HG02943 (cell line): ENCODE measurements at regions not wholly inside any gene's neighbourhood (a gene's known extent, or its start where the extent isn't known, plus 50 kb on each side); places are given as distances from the start of the nearest gene placed in this dataset.
"Not testable (repeated sequence)": the region's sequence is repeated elsewhere in the genome, so short reads cannot be mapped to it uniquely, and the experiment has no call there.

ENCODE experiments used
- ATAC-seq: cut with Tn5 transposase; IDR thresholded peaks from one replicate; pipeline ENCODE4 v1.9.1; 2021; ENCODE audit warnings: mild to moderate bottlenecking, low read depth, moderate library complexity; ENCODE audit not compliant: unreplicated experiment

- no peak for ATAC-seq
These were observed 1369.3 kb downstream of the AACS start for GRCh38 chr12:126434412-126434985.

DNA sequence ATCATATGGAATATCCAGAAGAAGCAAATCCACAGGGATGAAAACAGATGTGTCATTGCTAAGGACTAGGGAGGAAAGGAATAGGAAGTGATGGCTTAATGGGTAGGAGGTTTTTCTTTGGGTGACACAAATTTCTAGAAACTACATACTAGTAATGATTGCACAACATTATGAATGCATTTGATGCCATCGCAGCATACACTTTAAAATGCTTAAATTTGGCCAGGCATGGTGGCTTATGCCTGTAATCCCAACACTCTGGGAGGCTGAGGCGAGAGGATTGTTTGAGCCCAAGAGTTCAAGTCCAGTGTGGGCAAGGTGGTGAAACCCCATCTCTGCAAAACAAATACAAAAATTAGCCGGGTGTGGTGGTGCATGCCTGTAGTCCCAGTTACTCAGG is 1370.8 kb downstream of the AACS start:
- ATAC-seq: no peak

- no peak for ATAC-seq
These were observed 1372.7 kb downstream of the AACS start for GRCh38 chr12:126437934-126438333.

DNA sequence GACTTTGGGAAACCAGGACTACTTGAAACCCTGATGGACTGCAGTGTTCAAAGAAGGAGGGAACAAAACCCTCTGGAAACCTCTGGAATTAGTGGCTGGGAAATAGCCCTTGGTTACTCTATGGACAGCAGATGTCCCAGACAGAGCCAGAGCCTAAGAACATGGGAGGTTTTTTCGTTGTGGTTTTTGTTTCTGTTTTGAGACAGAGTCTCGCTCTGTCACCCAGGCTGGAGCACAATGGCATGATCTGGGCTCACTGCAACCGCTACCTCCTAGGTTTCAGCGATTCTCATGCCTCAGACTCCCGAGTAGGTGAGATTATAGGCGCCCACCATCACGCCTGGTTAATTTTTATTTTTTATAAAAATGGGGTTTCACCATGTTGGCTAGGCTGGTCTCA is 1378.7 kb downstream of the AACS start:
- ATAC-seq: no peak

DNA sequence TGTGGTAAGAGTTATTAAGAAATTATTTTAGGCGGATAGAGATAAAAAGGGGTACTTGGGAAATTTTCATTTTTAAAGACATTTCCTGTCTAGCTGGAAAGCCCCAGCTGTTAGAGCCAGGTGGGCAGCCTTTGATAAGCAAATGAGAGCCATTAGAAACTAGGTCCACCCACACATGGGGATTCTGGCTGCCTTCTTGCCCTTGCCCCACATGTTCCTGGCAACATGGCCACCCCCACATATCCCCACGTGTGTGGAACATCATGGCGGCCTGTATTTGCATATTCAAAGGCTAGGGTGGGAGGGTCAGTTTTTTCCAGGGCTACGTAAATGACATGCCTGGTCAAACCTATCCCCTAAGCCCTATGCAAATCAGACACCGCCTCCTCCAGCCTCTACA is 1382.1 kb downstream of the AACS start:
- no peak for ATAC-seq

GRCh38 chr12:126451809-126452208 is 1386.6 kb downstream of the AACS start:
- no peak for ATAC-seq

DNA sequence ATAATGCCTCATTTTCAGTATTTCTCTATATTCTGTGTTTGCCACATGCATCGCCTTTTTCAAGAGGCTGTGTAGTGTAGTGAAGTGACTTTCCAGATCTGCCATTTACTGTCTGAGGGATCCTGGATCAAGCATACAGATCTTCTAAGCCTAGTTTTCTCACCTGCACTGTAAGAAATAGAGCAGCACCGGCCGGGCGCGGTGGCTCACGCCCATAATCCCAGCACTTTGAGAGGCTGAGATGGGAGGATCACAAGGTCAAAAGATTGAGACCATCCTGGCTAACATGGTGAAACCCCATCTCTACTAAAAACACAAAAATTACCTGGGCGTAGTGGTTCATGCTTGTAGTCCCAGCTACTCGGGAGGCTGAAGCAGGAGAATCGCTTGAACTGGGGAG is 1387.5 kb downstream of the AACS start:
- ATAC-seq: not testable (repeated sequence)

DNA sequence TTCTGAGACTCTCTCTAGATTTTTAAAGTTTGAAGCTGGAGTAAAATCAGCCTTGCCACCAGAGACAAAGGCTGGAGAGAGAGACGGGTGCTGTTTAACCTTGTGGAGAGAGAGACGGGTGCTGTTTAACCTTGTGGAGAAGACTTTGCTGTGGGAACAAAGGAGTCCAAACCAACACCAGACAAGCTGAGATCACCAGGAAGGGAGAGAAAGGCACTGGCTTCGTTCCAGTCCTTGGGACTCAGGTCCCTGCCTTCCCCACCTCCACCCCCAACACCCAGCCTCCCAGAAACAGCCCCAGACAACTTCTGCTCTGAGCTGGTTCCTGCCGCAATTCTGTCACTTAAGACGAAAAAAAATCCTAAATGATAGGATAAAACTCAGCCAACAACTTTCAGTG is 1389.3 kb downstream of the AACS start:
- no peak for ATAC-seq

DNA sequence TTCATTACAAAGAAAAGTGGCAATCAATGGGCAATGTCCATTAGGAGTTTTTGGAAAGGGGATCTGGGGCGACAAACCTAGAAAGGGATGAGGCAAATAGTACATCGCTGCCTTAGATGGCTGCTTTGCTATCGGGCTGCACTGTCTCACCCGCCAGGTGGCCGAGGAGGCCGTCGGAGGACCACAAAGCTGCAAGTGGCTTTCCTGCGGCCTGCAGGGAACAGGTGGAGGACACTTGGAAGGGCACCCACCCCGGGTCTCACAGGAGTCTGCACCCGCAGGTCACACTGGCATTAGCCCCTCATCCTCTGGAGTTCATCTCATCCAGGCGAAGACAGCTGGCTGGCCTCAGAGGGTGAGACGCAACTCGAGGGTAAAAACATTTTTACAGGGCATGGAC is 1392.5 kb downstream of the AACS start:
- no peak for ATAC-seq

DNA sequence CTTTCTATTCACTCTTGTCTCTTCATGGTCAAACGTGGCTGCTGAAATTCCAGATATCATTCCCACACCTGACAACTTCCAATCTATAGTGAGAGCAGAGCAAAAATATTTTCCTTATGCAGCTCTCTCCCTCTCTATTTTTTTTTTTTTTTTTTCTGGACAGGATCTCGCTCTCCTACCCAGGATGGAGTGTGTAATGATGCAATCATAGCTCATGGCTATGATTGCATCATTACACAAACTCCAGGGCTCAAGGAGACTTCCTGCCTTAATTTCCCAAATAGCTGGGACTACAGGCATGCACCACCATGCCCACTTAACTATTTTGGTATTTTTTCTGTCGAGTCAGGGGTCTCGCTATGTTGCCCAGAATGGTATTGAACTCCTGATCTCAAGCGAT is 1398.9 kb downstream of the AACS start:
- no peak for ATAC-seq

DNA sequence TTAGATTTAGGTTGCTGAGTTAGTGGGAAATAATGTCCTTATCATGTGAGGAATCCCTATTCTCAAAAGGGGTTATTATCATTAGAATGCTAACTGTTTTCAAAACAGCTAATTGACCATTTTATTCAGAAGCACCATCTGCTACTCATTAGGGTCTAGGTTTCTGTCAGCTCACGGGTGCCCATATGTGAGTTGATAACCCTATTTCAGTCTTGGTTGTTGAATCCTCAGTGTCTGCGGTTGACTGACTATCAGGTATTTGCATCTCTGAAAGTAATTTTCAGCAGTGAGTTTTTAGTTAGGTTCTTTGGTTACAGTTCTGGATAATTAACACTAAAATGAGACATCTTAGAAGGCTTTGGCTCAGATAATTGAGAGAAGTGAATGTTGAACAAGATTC is 1404.0 kb downstream of the AACS start:
- ATAC-seq: no peak

GRCh38 chr12:126474703-126475102 is 1409.5 kb downstream of the AACS start:
- no peak for ATAC-seq

DNA sequence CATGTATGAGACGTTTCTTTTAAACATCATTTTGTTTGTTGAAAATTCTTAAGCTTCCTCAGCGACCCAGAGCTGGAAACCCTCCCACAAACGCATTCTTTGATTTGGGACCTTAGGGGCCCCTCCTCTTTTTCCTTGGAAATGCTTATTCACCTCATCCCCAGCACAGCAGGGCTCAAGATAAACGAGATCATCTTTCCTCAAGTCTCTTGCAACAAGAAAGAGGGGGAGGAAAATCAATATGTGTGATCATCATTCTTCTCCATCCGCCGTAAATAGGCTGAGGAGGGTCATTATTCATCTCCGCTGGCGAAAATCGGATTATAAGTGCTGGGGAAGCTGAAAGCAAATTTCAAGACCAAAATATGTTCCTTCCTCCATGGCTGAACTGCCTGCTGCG is 1415.2 kb downstream of the AACS start:
- no peak for ATAC-seq

GRCh38 chr12:126481688-126482087 is 1416.5 kb downstream of the AACS start:
- no peak for ATAC-seq

GRCh38 chr12:126482238-126482889 is 1417.1 kb downstream of the AACS start:
- no peak for ATAC-seq

GRCh38 chr12:126483145-126484068 is 1418.2 kb downstream of the AACS start:
- no peak for ATAC-seq

DNA sequence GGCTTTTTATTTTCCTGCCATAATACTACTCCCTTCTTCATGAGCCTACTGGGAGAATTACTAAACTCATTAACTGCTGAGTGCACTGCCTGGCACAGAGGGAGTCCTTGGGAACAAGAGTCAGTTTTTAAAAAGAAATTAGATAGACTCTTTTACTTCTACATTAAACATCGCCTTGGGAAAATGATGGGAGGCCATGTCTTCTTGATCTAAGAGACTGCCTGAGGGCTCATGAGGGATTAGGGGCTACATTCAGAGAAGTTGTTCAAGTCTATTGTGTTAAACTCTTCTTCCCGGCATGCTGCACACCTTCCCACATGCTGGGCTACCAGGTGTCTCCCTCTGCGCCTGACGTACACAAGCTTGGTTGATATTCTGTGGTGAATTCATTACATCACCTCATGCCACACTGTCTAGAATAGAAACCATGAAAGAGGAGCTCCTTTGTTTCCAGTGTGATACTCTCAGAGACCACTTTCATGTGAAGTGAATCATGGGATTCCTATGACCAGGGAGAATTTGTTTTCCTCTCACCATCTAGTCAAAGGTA is 1422.3 kb downstream of the AACS start:
- ATAC-seq: no peak

GRCh38 chr12:126488806-126489205 is 1423.6 kb downstream of the AACS start:
- no peak for ATAC-seq

DNA sequence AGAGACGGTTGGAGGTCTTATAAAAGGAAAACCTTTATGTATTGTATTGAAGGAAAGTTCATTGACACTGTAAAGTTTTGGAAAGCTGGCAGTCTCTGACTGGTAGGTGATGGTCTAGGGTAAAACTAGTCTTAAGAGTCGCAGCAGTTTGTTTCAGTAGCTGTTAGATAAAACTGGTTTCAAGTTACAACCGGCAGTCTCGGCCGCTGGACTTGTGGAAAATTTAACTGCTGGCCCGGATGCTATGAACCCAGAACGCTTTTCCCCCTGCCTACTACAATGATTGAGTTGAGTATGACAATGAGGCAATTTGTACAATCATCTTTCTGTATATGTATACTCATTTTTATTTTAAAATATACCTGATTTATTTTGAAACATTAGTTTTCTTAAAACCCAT is 1426.9 kb downstream of the AACS start:
- ATAC-seq: no peak

DNA sequence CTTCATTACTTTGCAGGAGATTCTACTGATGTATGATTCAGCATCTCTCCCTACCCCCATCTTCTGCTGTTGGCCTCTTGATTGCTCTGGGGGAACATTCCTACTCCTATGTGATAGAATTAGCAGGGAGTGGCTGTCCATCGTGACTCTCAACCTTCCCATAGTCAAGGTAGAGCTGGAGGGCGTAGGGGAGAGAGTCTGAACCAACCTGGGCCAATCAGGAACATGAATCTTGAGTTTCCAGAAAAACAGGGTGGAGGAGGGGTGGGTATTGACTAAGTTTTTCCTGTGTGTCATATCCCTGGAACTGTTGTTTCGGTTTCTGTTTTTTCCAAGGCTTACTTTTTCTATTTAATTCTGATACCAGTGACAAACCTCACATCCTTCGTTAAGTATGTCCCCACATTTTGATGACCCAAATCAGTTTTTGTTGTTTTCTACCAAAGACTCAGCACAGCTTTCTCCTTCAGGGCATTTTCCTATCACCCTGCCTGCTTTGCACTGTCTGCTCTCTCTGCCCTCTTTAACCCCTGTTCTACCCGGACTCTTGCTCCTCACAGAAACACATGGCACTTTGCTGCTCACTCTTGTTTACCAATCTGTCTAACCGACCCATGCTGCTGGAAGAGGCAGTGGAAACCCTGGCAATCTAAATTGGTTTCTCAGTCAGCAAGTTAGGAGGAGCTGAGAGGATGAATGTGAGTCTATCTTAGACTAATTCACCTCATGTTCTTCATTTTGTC is 1428.3 kb downstream of the AACS start:
- ATAC-seq: no peak

DNA sequence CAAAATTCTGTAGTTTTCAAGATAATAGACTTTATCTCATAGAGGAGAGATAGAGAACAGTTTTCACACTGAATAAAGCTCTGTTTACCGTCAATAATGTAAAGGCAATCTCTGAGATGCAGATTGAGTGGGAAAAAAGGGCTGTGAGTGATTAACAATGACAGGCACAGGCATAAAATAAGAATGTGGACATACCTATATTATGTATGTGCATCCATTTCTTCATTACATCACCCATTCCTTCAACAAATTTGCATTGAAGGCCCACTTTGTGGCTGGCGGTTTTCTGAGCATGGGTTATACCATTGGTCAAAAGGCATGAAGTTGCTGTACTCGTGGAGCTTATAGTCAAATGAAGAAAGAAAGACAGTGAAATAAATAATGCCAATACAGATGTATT is 1431.0 kb downstream of the AACS start:
- ATAC-seq: no peak
